NCI-H146 treated with DMSO at 0.1 percent for 48 hours (cell line): ENCODE measurements at regions not wholly inside any gene's neighbourhood (a gene's known extent, or its start where the extent isn't known, plus 50 kb on each side); places are given as distances from the start of the nearest gene placed in this dataset.
A peak's percentile ranks its signal among the peaks of the same experiment; 100 is the strongest.

Experiments
- DNase-seq: peaks from one replicate; lab custom pipeline; 2025; ENCODE audit not compliant: unreplicated experiment; lab: John Stamatoyannopoulos, UW

GRCh38 chr21:25338415-25338814 is 268.9 kb downstream of the MRPL39 start:
- DNase-seq, result no peak

DNA sequence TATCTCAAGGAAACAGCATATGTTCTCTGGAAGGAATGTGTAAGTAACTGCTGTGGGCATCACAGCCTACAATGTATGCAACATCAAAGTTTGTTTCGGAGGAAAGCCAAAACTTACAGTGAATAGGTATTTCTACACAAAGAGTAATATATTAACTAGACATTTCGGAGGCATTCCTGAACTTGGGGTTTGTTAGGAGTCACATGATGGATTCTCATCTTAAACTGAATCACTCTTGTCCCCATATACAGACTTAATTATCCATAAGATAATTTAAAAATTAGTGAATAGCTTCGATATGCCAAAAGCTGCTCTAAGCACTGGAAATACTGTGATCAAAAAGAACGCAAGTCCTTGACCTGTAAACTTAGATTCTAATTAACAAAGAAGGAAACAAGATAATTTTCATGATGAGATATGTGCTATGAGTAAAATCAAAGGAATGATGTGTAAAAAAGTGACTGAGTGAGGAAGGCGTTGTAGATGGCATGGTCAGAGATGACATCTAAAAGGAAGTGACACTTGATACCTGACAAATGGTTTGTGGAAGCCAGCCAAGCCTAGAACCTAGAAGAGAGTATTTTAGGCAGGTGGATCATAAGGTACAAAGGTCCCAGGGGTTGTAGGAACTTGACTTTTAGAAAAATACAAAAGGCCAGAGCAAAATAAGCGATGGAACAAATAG is 273.1 kb downstream of the MRPL39 start:
- DNase-seq, result no peak

GRCh38 chr21:25331286-25331685 is 276.0 kb downstream of the MRPL39 start:
- no peak for DNase-seq

DNA sequence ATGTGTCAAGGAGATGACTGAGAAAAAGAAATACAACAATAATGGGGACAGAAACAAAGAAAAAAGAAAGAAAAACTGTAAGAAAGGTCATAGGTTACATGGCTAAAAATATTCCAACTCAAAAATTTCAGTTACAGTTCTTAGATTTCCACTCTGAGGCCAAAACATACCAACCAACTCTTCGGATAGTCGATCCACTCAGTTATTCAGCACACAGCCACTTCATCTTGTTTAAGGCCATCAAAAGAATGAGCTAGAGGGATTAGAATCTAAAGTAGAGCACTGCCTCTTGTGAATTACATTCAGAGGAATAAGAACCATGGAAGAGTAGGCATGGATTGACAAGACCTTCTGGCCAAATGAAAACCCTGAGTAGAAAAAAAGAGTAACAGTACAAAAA is 277.0 kb downstream of the MRPL39 start:
- DNase-seq, result no peak

GRCh38 chr21:25329227-25329825 is 278.0 kb downstream of the MRPL39 start:
- DNase-seq, result no peak

GRCh38 chr21:25328736-25329135 is 278.5 kb downstream of the MRPL39 start:
- no peak for DNase-seq

GRCh38 chr21:25326181-25326580 is 281.1 kb downstream of the MRPL39 start:
- DNase-seq, result no peak

GRCh38 chr21:25324666-25325065 is 282.6 kb downstream of the MRPL39 start:
- no peak for DNase-seq

GRCh38 chr21:25323356-25323949 is 283.8 kb downstream of the MRPL39 start:
- no peak for DNase-seq

- no peak for DNase-seq
Measured at GRCh38 chr21:25314247-25314646, 293.0 kb downstream of the MRPL39 start.

DNA sequence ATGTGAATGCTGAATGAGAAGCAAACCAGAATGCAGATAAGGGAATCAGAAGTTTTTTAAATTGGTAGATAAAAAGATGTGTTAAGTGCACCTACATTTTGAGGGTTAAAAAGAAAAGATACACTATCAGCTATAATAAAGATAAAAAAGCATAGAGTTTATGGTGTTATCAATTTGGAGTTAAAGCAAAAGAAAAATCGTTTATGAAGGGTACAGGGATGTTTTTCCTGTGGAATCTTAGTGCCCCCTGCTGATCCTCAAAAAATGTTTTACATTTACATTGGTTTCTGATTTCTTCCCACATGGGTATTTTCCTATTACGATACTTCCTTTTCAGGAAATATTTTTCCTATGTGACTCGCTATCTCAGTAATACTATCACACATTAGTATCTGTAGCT is 293.5 kb downstream of the MRPL39 start:
- peak; percentile 70 for DNase-seq

DNA sequence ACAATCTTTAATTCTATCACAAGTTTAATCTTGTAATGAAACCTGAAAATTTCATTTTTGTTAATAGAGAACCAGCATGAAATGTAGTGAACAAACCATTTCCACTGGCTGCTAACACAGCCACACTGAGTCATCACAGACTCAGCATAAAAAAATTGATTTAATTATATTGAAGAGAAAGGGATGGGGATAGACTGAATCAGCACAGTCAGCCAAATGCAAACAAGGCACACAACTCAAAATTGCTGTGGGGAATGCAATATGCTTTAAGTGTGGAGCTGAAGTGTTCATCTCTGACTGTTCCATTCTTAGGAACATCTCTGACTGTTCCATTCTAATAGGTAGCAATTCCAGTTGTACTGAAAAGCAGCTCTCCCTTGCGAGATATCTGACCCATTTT is 299.8 kb downstream of the MRPL39 start:
- DNase-seq, result no peak

DNA sequence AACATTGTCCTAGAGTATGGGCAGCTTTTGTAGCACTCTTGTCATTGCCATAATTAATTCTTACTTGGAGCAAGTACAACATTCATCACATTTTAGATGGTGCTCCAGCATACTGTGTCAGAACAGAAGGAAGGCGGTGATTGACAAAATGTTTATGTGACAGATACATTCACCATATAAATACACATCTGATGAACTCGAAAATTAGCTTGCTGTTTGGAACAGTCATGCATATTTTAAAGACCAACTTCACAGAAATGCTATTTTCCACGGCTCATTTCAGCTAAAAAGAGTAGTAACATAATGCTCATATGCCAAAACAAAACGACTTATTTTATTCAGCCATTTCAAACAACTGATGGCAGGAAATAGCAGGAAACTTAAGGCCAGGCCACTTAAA is 302.7 kb downstream of the MRPL39 start:
- DNase-seq, result no peak

DNA sequence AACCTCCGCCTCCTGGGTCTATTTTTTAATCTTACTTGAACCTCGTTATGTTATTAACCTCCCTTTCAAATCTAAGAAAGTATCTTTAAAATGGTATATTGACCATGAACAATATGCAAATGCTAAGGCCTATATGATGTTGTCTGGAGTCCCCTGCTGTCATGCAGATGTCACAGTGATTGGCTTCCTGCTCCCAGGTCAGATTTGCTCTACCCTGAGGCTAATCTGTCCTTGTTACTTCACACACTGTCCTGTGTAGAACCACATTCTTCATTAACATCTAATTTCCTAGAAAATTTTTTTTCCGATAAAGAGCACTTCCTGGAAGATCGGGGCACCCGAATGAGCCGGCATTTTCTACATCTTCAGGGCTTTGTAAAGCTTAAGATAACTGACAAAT is 306.6 kb downstream of the MRPL39 start:
- no peak for DNase-seq

GRCh38 chr21:25298512-25299491 is 308.5 kb downstream of the MRPL39 start:
- DNase-seq, result no peak

DNA sequence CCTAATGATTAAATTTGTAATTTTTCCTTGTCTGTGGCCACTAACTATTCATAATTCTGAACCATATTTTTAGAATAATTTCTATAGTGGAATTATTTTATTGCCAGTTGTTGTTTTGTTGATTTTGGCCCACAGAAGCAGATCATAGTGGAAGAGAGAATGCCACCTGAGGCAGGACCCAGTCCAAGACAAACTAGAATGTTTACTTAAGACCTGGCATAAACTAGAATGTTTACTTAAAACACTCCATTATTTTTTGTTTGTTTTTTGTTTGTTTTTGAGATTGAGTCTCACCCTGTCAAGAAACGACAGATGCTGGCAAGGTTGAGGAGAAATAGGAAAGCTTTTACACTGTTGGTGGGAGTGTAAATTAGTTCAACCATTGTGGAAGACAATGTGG is 310.2 kb downstream of the MRPL39 start:
- no peak for DNase-seq

GRCh38 chr21:25296252-25296651 is 311.0 kb downstream of the MRPL39 start:
- no peak for DNase-seq

- DNase-seq, result no peak
Measured at GRCh38 chr21:25292396-25292795, 314.9 kb downstream of the MRPL39 start.

GRCh38 chr21:25283720-25284119 is 323.6 kb downstream of the MRPL39 start:
- DNase-seq, result no peak

GRCh38 chr21:25281134-25281533 is 326.1 kb downstream of the MRPL39 start:
- no peak for DNase-seq

DNA sequence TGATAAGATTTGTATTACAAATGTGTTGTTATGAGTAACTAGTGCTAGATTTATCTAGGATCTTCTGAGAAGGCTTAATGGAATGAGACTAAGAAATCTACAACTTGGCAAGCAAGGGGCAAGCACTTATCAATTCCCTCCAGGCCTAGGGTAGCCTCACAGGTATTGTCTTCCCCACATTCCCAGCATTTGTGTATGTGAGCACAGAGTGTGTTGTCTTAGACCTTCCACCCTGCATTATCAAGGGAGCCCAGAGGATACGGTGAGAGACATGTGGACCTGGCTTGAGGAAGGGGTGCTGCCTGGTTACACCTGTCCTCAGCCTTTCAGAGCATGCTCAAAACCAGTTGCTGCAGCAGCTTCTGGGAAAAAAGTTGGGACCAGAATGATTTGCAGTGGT is 327.2 kb downstream of the MRPL39 start:
- DNase-seq, result no peak
